ENCODE measurements at regions not wholly inside any gene's neighbourhood (a gene's known extent, or its start where the extent isn't known, plus 50 kb on each side); places are given as distances from the start of the nearest gene placed in this dataset.
A peak's percentile ranks its signal among the peaks of the same experiment; 100 is the strongest.
"Not testable (repeated sequence)": the region's sequence is repeated elsewhere in the genome, so short reads cannot be mapped to it uniquely, and the experiment has no call there.

GRCh38 chr9:81782313-81782995, 93.1 kb upstream of the TLE1 start:
- ChIA-PET POLR2A (no interaction called here), CTCF (no interaction called here)
- peaks cover 7% of the 10 kb centered on the region for H3K9me3 Mint-ChIP-seq
- H3K4me1 Mint-ChIP-seq = no peaks in the 10 kb centered on the region
- H3K27ac Mint-ChIP-seq = no peak overlapping the region
- H3K4me3 Mint-ChIP-seq = no peak overlapping the region
- no peaks in the 10 kb centered on the region for H3K27me3 Mint-ChIP-seq
- DNase-seq = no peak
- no peaks in the 10 kb centered on the region for H3K36me3 Mint-ChIP-seq (ENCODE audit: low read depth)

- H3K36me3 Mint-ChIP-seq (ENCODE audit: low read depth) = no peaks in the 10 kb centered on the region
- DNase-seq = no peak
- no peaks in the 10 kb centered on the region for H3K27me3 Mint-ChIP-seq
- no peak overlapping the region for H3K4me3 Mint-ChIP-seq
- CTCF ChIA-PET = no interaction called here
- POLR2A ChIA-PET = no interaction called here
- peaks cover 5% of the 10 kb centered on the region for H3K9me3 Mint-ChIP-seq
- H3K4me1 Mint-ChIP-seq = no peaks in the 10 kb centered on the region
- H3K27ac Mint-ChIP-seq = no peak overlapping the region
Observed at GRCh38 chr9:81787747-81788632, 98.6 kb upstream of the TLE1 start.

GRCh38 chr9:81789721-81790120, 100.4 kb upstream of the TLE1 start:
- H3K9me3 Mint-ChIP-seq = peaks cover 9% of the 10 kb centered on the region
- CTCF ChIA-PET = no interaction called here
- H3K4me3 Mint-ChIP-seq = no peak overlapping the region
- H3K4me1 Mint-ChIP-seq = no peaks in the 10 kb centered on the region
- no peaks in the 10 kb centered on the region for H3K27me3 Mint-ChIP-seq
- no peak overlapping the region for H3K27ac Mint-ChIP-seq
- POLR2A ChIA-PET = no interaction called here
- no peaks in the 10 kb centered on the region for H3K36me3 Mint-ChIP-seq (ENCODE audit: low read depth)
- no peak for DNase-seq

DNA sequence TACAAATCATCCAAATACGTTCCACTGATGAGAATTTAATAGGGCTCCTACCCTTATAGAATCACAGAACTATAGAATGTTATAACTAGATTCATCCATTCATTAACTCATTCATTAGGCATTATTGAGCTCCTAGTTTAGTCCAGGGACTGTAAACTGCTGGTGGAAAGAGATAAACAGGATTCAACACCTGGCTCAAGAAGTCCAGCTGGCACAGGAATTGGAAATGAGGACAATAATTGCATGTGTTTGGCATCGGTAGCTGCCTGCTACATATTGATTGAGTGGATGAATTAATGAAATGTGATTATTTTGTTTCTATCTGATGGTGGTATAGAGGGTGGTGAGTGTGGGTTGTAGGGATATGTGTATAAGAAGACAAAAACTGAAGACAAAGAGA, 100.8 kb upstream of the TLE1 start:
- Mint-ChIP-seq H3K36me3 (ENCODE audit: low read depth) (no peaks in the 10 kb centered on the region), H3K4me1 (no peaks in the 10 kb centered on the region), H3K4me3 (no peak overlapping the region), H3K27ac (no peak overlapping the region), H3K27me3 (no peaks in the 10 kb centered on the region), H3K9me3 (peaks cover 12% of the 10 kb centered on the region)
- ChIA-PET POLR2A (no interaction called here), CTCF (no interaction called here)
- no peak for DNase-seq

DNA sequence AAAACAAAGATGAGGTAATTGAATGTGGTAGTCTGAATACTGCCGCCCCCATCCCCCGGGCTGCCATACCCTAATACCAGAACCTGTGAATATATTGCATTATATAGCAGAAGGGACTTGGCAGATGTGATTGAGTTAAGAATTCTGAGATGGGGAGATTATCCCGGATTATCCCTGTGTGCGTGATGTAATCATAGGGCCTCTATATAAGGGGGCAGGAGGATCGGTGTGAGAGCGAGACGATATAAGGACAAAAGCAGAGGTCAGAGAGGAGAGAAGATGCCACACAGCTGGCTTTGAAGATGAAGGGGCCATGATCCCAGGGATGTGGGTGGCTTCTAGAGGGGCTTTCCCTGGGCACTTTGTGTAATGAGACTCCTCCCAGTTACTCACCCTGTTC, 101.7 kb upstream of the TLE1 start:
- no peaks in the 10 kb centered on the region for H3K4me1 Mint-ChIP-seq
- peaks cover 12% of the 10 kb centered on the region for H3K9me3 Mint-ChIP-seq
- ChIA-PET POLR2A (no interaction called here), CTCF (no interaction called here)
- H3K36me3 Mint-ChIP-seq (ENCODE audit: low read depth) = no peaks in the 10 kb centered on the region
- no peaks in the 10 kb centered on the region for H3K27me3 Mint-ChIP-seq
- no peak for DNase-seq
- no peak overlapping the region for H3K4me3 Mint-ChIP-seq
- no peak overlapping the region for H3K27ac Mint-ChIP-seq

GRCh38 chr9:81798606-81799005, 109.3 kb upstream of the TLE1 start:
- H3K27me3 Mint-ChIP-seq = no peaks in the 10 kb centered on the region
- H3K4me1 Mint-ChIP-seq = no peaks in the 10 kb centered on the region
- no peak overlapping the region for H3K27ac Mint-ChIP-seq
- H3K36me3 Mint-ChIP-seq (ENCODE audit: low read depth) = no peaks in the 10 kb centered on the region
- DNase-seq = no peak
- H3K9me3 Mint-ChIP-seq = peaks cover 12% of the 10 kb centered on the region
- CTCF ChIA-PET = no interaction called here
- H3K4me3 Mint-ChIP-seq = no peak overlapping the region
- POLR2A ChIA-PET = no interaction called here

DNA sequence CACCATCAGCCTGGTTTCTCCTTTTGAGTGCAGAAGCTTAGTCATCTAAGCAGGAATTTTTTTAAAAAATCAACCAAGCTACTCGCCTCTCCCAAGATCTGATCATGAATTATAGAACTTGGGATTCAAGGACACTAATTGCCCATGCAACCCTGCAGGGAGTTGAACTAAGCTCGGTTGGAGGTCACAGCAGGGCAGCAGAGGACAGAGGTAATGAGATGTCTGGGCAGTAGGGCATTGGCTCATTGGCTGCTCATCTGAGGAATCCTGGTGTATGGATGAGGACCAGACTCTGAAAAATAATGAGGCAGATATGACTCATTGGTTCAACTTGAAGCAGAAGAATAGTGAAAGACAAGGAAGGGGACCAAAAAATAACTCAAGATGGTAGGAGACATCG, 111.8 kb upstream of the TLE1 start:
- DNase-seq = no peak
- H3K27ac Mint-ChIP-seq = no peak overlapping the region
- H3K27me3 Mint-ChIP-seq = no peaks in the 10 kb centered on the region
- POLR2A ChIA-PET = no interaction called here
- CTCF ChIA-PET = no interaction called here
- no peaks in the 10 kb centered on the region for H3K4me1 Mint-ChIP-seq
- no peaks in the 10 kb centered on the region for H3K36me3 Mint-ChIP-seq (ENCODE audit: low read depth)
- peaks cover 4% of the 10 kb centered on the region for H3K9me3 Mint-ChIP-seq
- H3K4me3 Mint-ChIP-seq = no peak overlapping the region

GRCh38 chr9:81804306-81804705, 115.0 kb upstream of the TLE1 start:
- Mint-ChIP-seq H3K4me1 (no peaks in the 10 kb centered on the region), H3K9me3 (peaks cover 4% of the 10 kb centered on the region), H3K4me3 (no peak overlapping the region), H3K27me3 (no peaks in the 10 kb centered on the region), H3K36me3 (ENCODE audit: low read depth) (no peaks in the 10 kb centered on the region), H3K27ac (no peak overlapping the region)
- POLR2A ChIA-PET = no interaction called here
- CTCF ChIA-PET = no interaction called here
- no peak for DNase-seq

DNA sequence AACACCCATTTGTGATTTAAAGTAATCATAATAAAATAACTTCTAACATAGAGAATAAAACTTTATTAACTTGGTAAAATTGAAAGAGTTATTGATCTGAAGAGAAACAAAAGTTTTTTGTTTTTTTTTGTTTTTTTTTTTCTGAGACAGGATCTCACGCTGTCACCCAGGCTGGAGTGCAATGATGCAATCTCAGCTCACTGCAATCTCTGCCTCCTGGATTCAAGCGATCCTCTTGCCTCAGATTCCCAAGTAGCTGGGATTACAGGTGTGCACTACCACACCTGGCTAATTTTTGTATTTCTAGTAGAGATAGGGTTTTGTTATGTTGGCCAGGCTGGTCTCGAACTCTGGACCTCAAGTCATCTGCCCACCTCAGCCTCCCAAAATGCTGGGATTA, 116.5 kb upstream of the SPATA31D4 start:
- H3K27me3 Mint-ChIP-seq; CTCF ChIA-PET; POLR2A ChIA-PET; H3K4me3 Mint-ChIP-seq; H3K27ac Mint-ChIP-seq; H3K36me3 Mint-ChIP-seq (ENCODE audit: low read depth); H3K9me3 Mint-ChIP-seq; DNase-seq: not testable (repeated sequence)
- peaks cover 14% of the 10 kb centered on the region for H3K4me1 Mint-ChIP-seq

GRCh38 chr9:81814401-81814793, 113.8 kb upstream of the SPATA31D4 start:
- Mint-ChIP-seq H3K4me1 (peaks cover 14% of the 10 kb centered on the region), H3K4me3 (no peak overlapping the region), H3K27me3 (no peaks in the 10 kb centered on the region), H3K36me3 (ENCODE audit: low read depth) (no peaks in the 10 kb centered on the region), H3K27ac (peak overlapping the region; percentile 18), H3K9me3 (peaks cover 4% of the 10 kb centered on the region)
- DNase-seq = no peak
- ChIA-PET CTCF (no interaction called here), POLR2A (no interaction called here)

- Mint-ChIP-seq H3K36me3 (ENCODE audit: low read depth) (no peaks in the 10 kb centered on the region), H3K27me3 (no peaks in the 10 kb centered on the region), H3K9me3 (peaks cover 4% of the 10 kb centered on the region), H3K27ac (peak overlapping the region; percentile 65), H3K4me1 (peaks cover 14% of the 10 kb centered on the region), H3K4me3 (no peak overlapping the region)
- POLR2A ChIA-PET = no interaction called here
- CTCF ChIA-PET = no interaction called here
- DNase-seq = no peak
Observed at GRCh38 chr9:81814794-81815464, 113.3 kb upstream of the SPATA31D4 start.

GRCh38 chr9:81815781-81816180, 112.4 kb upstream of the SPATA31D4 start:
- Mint-ChIP-seq H3K27ac (no peak overlapping the region), H3K4me1 (peaks cover 14% of the 10 kb centered on the region), H3K9me3 (peaks cover 4% of the 10 kb centered on the region), H3K36me3 (ENCODE audit: low read depth) (no peaks in the 10 kb centered on the region), H3K4me3 (no peak overlapping the region), H3K27me3 (no peaks in the 10 kb centered on the region)
- DNase-seq = no peak
- ChIA-PET CTCF (no interaction called here), POLR2A (no interaction called here)

DNA sequence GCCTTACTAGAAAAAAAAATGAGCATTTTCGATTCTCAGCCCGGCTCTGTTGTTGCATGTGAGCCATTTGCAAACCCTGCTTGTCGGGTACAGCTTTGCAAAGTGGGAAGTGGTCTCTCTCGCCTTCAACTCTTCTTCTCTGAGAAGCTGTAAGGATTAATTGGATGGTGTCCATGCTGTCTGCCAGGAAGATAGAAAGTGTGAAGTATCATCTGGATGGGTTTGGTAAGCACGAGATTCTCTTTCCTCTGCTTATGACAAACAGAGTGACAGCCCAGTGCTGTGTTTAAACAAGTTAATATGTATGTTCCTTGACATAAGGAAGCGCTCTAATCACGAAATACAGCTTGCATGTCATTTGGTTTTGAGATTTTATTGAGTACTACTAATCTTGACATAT, 109.1 kb upstream of the SPATA31D4 start:
- ChIA-PET CTCF (no interaction called here), POLR2A (no interaction called here)
- no peak overlapping the region for H3K4me3 Mint-ChIP-seq
- H3K4me1 Mint-ChIP-seq = peaks cover 11% of the 10 kb centered on the region
- no peak for DNase-seq
- no peaks in the 10 kb centered on the region for H3K36me3 Mint-ChIP-seq (ENCODE audit: low read depth)
- no peak overlapping the region for H3K27ac Mint-ChIP-seq
- H3K27me3 Mint-ChIP-seq = no peaks in the 10 kb centered on the region
- peaks cover 6% of the 10 kb centered on the region for H3K9me3 Mint-ChIP-seq

All from activated CD4-positive, alpha-beta memory T cell treated with anti-CD3 and anti-CD28 coated beads, Interleukin-2, amount 10 ng/mL, durations not matched to agents 7 days and 5 days (primary cell).